GM18951 (cell line): ENCODE measurements at regions not wholly inside any gene's neighbourhood (a gene's known extent, or its start where the extent isn't known, plus 50 kb on each side); places are given as distances from the start of the nearest gene placed in this dataset.

Experiments
- POLR2A ChIP-seq: IDR thresholded peaks from 4 replicates; pipeline ENCODE4 v1.6.1; 2011; ENCODE audit warnings: mild to moderate bottlenecking; ENCODE audit not compliant: insufficient read length, insufficient read depth; ENCODE audit errors: extremely low read depth
- in situ Hi-C: fragments of 300-500 bp; cut with MboI; formaldehyde crosslinking; loops from one replicate; pipeline ENCODE4 v1.12.0; 2022; ENCODE audit warnings: low sequenced_read_pairs, mixed read lengths, inconsistent platforms; ENCODE audit not compliant: unreplicated experiment

DNA sequence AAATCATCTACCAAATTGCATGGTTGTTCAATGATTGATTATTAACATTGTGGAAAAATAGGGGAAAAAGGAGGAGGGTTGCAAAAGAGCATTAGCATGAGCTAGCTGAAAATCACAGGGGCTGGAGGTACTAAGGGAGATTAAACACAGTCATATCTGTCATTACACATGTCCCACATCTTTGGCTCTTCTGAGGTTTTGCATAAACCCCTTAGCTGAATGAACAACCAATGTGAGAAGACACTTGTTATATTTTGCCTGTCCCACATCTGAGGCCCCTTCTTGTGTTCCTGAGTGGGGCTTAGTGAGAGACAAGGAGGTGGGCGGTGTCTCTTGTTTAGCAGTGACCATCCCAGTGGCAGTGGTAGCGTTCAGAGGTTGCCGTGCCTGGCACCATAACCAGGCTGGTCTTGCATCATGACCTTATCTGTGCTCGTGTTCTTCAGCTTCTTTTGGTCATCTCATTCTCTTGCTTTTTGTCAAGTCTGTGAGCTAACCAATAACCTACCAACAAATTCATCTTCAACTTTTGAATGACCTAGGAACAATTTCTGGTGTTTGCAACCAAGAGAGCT lies 95.6 kb downstream of the MID1IP1 start:
- TF ChIP-seq POLR2A = no peak
- in situ Hi-C loops = no loop called here

DNA sequence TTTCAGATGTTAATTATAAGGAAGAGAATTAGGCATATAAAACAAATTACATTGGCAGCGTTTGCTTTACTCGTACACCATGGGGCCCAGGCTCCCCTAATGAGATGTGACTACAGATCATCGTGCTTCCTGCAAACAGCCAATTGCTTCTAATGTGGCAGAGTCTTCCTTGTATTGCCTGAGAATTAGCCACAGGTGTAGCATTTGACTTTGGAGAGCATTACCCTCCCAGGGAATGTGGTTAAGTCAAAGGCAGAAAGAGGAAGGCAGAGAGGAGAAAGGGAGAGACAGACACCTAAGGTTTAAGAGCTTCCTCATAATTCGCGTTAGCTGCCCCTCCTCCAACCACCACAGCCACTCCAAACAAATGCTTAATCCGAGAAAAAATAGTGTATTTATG lies 97.0 kb downstream of the MID1IP1 start:
- TF ChIP-seq POLR2A = no peak
- in situ Hi-C loops = no loop called here

DNA sequence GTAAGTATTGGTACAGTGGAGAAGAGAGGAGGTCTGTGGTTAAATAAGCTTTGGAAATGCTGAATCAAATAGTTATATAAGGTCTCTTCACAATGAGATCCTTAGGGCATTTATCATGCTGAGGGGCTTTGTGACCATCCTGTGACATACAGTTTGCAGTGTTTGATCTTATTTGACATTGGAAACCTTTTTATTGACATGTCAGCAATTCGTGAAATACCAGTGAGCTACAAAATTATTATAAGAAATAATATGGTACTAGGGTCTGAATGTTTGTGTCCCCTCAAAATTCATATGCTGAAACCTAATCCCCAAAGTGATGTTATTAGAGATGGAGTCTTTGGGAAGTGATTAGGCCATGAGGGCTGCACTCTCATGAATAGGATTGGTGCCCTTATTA lies 98.4 kb downstream of the MID1IP1 start:
- in situ Hi-C loops = no loop called here
- no peak for TF ChIP-seq POLR2A

DNA sequence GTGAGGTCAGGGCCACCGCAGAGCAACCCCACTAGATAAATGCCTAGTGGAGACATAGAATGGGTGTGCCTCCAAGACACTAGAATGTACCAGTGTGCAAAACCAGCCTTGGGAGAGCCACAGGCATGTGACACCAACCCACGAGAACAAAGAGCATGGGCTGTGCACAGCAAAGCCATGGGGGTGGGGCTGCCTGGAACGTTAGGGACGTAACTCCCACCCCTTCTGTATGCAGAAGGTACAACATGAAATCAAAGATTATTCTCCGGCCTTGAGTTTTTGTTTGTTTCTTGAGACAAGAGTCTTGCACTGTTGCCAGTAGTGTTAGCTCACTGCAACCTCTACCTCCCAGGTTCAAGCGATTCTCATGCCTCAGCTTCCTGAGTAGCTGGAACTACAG lies 99.5 kb downstream of the MID1IP1 start:
- TF ChIP-seq POLR2A = no peak
- in situ Hi-C loops = no loop called here

DNA sequence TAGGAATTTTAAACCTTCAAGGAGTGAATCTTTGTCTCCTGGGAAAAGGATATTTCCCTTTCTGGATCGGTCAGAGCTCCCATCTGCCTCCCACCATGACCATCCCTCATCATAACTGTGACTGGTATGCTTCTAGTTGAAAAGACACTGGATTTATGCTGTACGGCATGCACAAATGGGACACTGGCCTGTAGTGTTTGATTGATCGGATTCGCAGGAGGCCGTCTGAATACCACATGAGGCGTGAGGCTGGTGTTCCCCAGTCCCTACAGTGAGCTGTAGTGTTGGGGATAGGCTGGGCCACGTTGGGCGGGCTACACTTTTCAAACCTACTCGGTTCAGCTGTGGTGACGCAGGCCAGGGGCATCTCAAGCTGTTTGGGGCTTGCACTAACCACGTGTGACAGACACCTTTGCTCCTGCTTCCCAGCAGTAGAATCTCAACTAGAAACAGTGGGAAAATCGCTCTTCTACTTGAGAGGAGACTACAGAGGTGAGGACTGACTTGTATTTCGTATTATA lies 101.8 kb downstream of the MID1IP1 start:
- no peak for TF ChIP-seq POLR2A
- in situ Hi-C loops = no loop called here

DNA sequence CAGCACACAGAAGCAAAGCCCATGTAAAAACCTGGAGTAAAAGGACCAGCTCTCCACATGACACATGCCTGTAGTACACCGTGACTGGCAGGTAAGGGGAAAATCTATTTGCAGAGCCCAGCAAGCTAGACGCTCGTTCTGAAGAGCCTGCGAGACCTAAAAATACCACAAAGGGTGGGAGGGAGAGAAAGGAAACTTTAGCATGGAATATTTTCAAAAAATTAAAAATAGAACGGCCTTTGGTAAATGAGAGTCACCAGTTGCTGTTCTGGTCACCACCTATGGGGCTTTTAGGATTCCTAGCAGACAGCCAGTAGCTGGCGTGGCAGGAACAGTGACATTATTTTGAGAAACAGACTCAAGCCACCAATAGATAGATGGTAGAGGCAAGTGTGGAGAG lies 115.5 kb downstream of the MID1IP1 start:
- in situ Hi-C loops = no loop called here
- TF ChIP-seq POLR2A = no peak

DNA sequence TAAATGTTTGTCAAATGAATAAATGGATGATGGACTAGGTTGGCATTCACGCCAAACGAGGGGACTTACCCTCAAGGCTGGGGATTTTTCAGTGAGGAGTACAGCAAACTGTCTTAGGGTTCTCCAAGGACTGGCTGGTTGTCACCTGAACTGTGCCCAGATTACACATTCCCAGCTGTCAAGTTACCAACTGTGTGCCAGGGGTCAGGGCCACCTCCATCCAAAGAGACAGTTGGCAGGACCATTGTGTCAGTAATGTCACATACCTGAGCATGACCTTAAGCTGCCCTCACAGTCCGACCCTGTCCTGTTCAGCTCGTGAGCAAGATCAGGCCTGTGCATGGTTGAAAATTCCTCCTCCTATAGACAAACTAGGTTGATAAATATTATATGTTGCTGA lies 116.7 kb downstream of the MID1IP1 start:
- TF ChIP-seq POLR2A = no peak
- in situ Hi-C loops = no loop called here

DNA sequence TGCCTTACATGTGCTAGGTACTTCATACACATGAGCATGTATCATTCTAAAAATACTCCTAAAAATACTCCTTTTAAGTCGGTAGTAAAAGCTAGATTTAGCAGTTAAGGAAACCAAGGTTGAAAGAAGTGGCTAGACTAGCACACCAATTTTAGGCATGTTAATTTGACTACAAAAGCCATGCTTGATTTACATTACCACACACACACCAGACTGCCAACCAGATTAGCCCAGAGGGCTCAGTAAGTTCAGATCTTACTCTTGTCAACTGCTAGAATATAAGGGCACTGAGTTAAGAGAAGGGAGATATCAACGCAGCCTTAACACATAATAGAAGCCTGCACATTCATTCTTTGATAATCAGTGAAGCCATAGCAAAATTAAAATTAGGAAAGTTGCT lies 117.9 kb downstream of the MID1IP1 start:
- TF ChIP-seq POLR2A = no peak
- in situ Hi-C loops = no loop called here

DNA sequence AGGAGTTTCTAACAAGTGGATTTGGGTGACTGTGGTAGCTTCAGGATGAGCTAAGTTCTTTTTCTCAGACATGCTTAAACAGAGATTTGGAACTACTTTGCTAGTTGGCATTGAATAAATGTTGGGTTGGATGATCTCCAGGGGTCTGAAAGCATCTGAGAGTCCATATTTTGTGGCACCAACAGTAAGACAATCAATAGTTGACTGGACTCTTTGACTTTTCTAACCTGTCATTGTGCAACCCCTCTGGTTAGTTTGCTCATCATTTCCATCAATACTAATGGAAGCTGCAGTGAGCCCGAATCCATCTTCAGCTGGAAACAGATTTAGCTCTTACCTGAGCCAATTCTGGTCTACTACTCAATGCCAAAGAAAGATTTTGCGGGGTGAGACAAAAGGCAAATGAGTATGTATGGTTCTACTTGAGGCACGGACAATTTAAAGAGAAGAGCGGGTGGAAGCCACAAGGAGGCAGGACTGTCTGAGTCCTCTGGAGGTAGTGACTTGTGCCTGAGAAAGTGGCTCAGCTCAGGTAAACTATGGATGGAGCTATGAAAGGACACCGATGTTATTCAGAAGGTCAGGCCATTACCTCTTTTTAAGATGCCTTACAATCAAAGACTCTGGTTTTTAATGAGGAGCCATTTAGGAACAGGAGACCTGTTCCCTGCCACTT lies 118.7 kb downstream of the MID1IP1 start:
- TF ChIP-seq POLR2A = no peak
- in situ Hi-C loops = no loop called here

DNA sequence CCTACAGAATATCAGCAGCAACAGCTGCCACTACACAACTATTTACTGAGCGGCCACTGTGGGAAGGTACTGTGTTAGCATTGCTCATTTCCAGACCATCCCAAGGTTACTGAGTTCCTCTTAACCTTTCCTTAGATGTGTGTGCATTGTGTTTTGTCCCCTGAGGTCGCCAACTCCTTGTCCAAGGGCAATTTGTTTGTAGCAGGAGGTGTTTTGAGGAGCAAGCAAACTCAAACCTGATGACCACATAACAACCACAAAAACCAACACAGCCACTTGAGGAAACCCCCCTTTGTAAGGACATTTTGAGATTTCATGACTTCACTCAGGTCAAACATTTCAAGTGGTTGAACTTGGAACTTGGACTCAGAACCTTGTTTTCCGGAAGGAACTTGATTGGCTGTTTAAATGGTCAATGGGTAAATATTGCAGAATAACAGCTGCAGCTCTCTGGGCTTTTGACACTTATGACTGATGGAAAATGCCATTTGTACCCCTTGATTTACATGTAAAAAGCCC lies 122.3 kb downstream of the MID1IP1 start:
- TF ChIP-seq POLR2A = no peak
- in situ Hi-C loops = no loop called here

DNA sequence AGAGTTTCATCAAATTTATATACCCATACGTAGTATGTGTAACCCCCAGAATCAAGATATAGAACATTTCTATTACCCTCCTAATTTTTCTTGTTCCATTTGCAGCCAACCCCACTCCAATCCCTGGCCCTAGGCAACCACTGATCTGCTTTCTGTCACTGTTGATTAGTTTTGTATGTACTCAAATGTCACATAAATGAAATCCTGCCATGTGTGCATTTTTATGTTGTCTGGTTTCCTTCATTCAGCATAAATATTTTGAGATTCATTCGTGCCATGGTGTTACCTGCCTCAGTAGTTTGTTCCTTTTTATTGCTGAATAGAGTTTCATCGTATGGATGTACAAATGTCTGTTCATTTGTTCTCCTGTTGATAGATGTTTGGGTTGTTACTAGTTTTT lies 126.3 kb downstream of the MID1IP1 start:
- in situ Hi-C loops = no loop called here
- no peak for TF ChIP-seq POLR2A

DNA sequence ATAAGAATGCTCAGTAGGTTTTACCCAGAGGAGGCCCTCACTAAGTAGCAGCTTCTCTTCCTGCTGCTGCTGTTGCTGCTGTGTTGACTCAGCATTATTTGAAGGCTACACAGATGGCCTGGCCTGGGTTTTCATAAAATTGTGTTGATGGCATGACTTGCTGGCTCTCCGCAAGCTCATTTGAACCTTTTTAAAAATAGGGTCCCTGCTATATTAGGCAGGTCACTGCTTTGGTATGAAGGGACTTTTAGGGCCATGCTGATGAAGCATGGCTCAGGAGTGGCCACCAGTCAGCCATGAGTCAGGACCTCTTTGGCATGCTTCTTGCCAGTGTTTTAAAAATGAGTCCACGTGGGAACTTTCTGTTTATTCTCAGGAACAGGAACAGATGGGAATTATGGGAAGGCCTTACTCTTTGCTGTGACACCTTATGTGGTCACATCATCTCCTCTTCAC lies 128.7 kb downstream of the MID1IP1 start:
- in situ Hi-C loops = no loop called here
- no peak for TF ChIP-seq POLR2A

DNA sequence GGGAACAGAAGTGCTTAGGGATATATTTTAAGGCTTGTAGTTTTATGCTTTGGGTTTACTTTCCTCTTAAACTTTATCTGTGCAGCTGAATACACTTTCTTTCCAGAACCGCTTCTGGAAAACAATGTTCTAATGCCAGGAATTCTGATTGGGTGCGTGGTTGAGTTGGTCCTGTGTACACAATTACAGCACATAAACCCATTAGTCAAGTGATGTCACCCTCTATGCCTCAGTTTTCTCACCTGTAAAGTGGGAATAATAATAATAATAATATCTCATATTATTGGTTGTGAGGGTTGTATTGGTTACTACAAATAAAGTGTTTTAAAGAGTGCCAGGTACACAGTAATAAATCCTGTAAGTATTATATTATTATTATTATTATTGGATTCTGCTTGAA lies 129.2 kb downstream of the MID1IP1 start:
- TF ChIP-seq POLR2A = no peak
- in situ Hi-C loops = no loop called here

DNA sequence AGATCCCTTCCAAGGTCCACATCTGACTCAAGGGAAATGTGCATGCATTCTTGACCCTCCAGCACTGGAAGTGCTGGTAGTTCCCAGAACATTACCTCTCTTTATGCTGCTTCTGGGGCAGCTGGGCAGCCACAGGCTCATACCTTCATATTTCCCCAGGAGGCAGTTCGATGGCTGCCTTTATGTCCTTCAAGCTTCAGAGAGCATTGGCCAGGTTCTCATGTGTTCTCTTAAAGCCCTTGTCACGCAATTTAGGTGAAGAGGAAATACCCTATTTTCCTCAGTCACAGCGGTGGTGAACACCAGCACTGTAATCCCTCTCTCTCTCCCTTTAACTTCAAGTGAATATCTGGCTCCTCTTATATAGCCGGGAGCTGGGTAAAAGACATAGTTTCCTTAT lies 134.3 kb downstream of the MID1IP1 start:
- no peak for TF ChIP-seq POLR2A
- in situ Hi-C loops = no loop called here
